Activated naive CD4-positive, alpha-beta T cell treated with anti-CD3 and anti-CD28 coated beads for 36 hours (primary cell): ENCODE measurements at regions not wholly inside any gene's neighbourhood (a gene's known extent, or its start where the extent isn't known, plus 50 kb on each side); places are given as distances from the start of the nearest gene placed in this dataset.

Experiments used
- CTCF ChIA-PET: fragments of 350-600 bp; sonication (Branson Sonifier 250); formaldehyde crosslinking; loops from one replicate; lab custom pipeline; 2021; ENCODE audit warnings: antibody characterized with exemption; lab: Charles Lee
- DNase-seq: peaks from one replicate; pipeline ENCODE4 v3.0.0-alpha.2; 2020
- H3K27ac Mint-ChIP-seq: one replicate; pipeline ENCODE4 v1.8.0; 2021; ENCODE audit warnings: mild to moderate bottlenecking, mixed read lengths
- H3K27me3 Mint-ChIP-seq: one replicate; pipeline ENCODE4 v1.8.0; 2021; ENCODE audit warnings: low read depth, mixed read lengths
- H3K36me3 Mint-ChIP-seq: one replicate; pipeline ENCODE4 v1.8.0; 2021; ENCODE audit warnings: low read depth, mixed read lengths
- H3K4me1 Mint-ChIP-seq: one replicate; pipeline ENCODE4 v1.8.0; 2021; ENCODE audit warnings: low read depth, mixed read lengths
- H3K4me3 Mint-ChIP-seq: one replicate; pipeline ENCODE4 v1.8.0; 2021; ENCODE audit warnings: mild to moderate bottlenecking, moderate library complexity, mixed read lengths
- H3K9me3 Mint-ChIP-seq: one replicate; pipeline ENCODE4 v1.8.0; 2021; ENCODE audit warnings: mixed read lengths
- intact Hi-C: fragments of 100-400 bp; cut with micrococcal nuclease; formaldehyde crosslinking; loops from one replicate; pipeline ENCODE4 v1.15.1; 2023

DNA sequence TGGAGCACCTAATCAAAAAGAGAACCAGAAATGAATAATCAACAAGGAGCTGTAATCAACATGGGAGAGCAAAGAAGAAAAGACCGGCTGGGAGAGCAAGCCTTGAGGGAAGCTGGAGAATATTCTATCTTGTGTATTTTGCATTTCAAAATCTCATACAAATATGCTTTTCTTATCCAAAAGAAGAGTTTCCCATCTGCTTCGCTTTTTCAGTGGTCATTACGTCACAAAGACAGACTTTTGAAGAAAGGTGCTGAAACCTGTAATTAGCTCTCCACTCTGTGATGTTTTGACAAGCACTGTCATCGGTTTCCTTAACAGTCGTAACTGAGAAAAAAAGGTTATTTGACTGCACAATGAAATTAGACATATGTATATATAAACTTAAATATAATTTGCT, 139.1 kb upstream of the TACR1 start:
- Mint-ChIP-seq H3K27me3 (no peaks in the 10 kb centered on the region), H3K27ac (no peak overlapping the region), H3K4me3 (no peak overlapping the region), H3K36me3 (no peaks in the 10 kb centered on the region), H3K4me1 (no peaks in the 10 kb centered on the region), H3K9me3 (no peaks in the 10 kb centered on the region)
- intact Hi-C loops = no loop called here
- no peak for DNase-seq
- CTCF ChIA-PET = no interaction called here

DNA sequence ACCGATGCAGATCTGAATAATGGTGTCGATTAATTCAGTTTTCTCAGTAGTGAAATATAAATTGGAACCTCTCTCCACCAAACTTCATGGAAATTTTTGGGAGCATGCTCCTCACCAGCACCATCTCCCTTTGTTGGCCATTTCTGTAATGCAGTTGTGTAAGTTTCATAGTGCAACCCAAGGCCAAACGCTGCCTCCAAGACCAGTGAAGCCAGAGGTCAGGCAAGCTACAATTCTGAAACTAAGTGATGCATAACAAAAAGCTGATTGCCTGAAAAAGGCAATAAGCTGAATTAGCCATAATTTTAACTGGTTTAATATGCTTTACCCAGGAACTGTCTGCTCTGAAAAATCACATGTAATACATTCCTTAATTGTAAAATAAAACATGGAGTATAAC, 138.3 kb upstream of the TACR1 start:
- H3K36me3 Mint-ChIP-seq = no peaks in the 10 kb centered on the region
- H3K4me1 Mint-ChIP-seq = no peaks in the 10 kb centered on the region
- H3K27me3 Mint-ChIP-seq = no peaks in the 10 kb centered on the region
- H3K4me3 Mint-ChIP-seq = no peak overlapping the region
- no peaks in the 10 kb centered on the region for H3K9me3 Mint-ChIP-seq
- no peak for DNase-seq
- no peak overlapping the region for H3K27ac Mint-ChIP-seq
- intact Hi-C loops = no loop called here
- CTCF ChIA-PET = interaction anchor here (1.0 kb wide), 1 partner anchor 263 kb away, joined by 3 read pairs; no protein-coding TSS in a partner anchor

DNA sequence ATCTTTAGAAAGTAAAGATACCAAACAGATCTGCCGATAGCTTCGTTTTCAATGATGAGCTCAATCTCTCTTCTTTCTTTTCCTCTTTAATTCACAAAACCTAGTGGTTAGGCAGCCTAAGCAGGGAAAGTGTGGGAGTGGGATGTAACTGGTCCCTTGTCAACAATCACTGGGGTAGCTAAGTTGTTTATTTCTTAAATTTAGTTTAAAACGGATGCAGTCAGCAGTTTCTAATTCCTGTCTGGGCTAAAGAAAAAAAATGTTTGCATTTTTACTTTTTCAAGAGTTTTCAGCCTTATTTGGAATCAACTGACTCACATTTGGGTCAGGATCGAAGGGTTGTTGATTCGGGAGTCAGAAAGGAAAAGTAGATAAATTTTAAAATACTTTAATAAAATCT, 137.7 kb upstream of the TACR1 start:
- CTCF ChIA-PET = interaction anchor here (1.0 kb wide), 1 partner anchor 263 kb away, joined by 3 read pairs; no protein-coding TSS in a partner anchor

DNA sequence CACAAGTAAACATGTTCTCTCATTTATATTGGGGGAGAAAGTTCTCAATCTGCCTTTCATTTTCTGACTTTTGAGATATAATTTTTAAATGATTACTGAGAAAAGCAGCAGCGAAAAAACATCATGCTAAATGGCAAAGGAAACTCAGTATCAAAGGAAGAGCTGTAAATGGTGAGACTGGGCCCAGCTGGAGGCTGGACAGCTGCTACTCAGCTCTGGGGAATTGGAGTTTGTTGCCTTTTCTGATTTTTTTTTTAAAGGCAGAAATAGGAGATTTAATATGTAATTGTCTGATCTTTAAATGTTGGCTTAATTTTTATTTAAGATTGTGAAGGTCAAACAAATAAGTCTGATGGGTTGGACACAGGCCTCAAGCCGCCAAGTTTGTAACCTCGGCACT, 137.1 kb upstream of the TACR1 start:
- H3K36me3 Mint-ChIP-seq = no peaks in the 10 kb centered on the region
- H3K9me3 Mint-ChIP-seq = no peaks in the 10 kb centered on the region
- H3K27ac Mint-ChIP-seq = no peak overlapping the region
- no peaks in the 10 kb centered on the region for H3K4me1 Mint-ChIP-seq
- no peak overlapping the region for H3K4me3 Mint-ChIP-seq
- intact Hi-C loops = no loop called here
- DNase-seq = no peak
- no peaks in the 10 kb centered on the region for H3K27me3 Mint-ChIP-seq
- CTCF ChIA-PET = no interaction called here

More for the DNA sequence above, 137.7 kb upstream of the TACR1 start:
- no peaks in the 10 kb centered on the region for H3K9me3 Mint-ChIP-seq
- no peak overlapping the region for H3K4me3 Mint-ChIP-seq
- no peaks in the 10 kb centered on the region for H3K36me3 Mint-ChIP-seq
- H3K27me3 Mint-ChIP-seq = no peaks in the 10 kb centered on the region
- H3K27ac Mint-ChIP-seq = no peak overlapping the region
- no peaks in the 10 kb centered on the region for H3K4me1 Mint-ChIP-seq
- intact Hi-C loops = no loop called here
- no peak for DNase-seq

DNA sequence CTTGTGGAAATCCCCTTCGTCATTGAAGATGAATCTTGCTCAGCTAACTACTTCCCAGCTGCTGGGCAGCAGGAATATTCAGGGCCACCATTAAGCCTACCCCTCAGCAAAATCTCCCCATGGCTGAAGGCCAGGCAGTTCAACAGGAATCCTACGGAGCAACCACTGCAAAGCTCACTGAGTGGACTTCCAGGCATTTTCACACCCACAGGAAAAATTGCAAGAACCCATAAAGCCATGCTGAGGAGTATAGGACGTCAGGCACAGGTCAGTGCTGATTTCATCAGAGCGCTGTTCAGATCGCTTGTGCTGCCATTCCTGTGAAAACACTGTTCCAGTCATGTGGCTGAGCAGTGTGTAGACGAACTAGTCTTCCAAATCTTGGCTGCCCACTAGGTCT, 134.8 kb upstream of the TACR1 start:
- intact Hi-C loops = no loop called here
- no peak overlapping the region for H3K4me3 Mint-ChIP-seq

DNA sequence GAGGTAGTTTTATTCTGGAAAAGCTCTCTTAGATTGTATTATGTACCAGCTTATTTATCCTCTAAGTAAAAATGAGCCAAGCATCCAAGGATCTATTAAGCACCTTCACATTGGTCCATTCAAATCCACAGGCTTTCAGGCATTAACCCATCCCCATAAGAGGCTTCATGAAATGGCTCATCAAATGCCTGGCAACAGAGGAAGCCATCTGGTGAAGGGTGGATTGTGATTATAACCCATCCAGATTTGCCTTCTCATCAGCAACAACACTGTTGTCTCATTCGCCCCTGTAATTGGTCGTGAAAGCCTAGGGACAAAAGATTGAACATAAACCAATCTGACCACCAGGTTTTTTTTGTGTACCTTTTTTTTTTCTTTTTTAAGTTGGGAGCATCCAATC, 134.3 kb upstream of the TACR1 start:
- Mint-ChIP-seq H3K4me3 (no peak overlapping the region), H3K9me3 (peaks cover 2% of the 10 kb centered on the region), H3K27ac (no peak overlapping the region), H3K36me3 (no peaks in the 10 kb centered on the region), H3K4me1 (no peaks in the 10 kb centered on the region), H3K27me3 (no peaks in the 10 kb centered on the region)
- CTCF ChIA-PET = no interaction called here
- intact Hi-C loops = no loop called here
- DNase-seq = no peak

More for the DNA sequence above, 134.8 kb upstream of the TACR1 start:
- no peaks in the 10 kb centered on the region for H3K27me3 Mint-ChIP-seq
- H3K27ac Mint-ChIP-seq = no peak overlapping the region
- no peak for DNase-seq
- no peaks in the 10 kb centered on the region for H3K4me1 Mint-ChIP-seq
- CTCF ChIA-PET = interaction anchor here (0.6 kb wide), 1 partner anchor 1265 kb away, joined by 5 read pairs; no protein-coding TSS in a partner anchor
- H3K9me3 Mint-ChIP-seq = peaks cover 2% of the 10 kb centered on the region
- no peaks in the 10 kb centered on the region for H3K36me3 Mint-ChIP-seq

DNA sequence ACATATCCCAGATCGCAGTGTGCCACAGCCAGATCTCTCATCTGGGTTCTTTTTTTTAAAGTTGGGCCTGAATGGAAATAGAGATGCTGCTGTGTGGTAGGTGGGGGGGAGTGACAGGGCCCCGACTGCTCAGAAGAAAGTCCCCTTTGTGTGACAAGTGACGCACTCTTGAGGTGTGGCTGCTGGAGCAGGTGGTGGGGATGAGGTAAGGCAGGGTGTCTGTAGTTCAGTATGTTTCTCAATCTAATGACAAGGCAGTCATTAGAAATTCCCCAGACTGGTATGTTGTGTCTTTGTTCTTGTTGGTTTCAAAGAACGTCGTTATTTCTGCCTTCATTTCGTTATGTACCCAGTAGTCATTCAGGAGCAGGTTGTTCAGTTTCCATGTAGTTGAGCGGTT, 128.8 kb upstream of the TACR1 start:
- no peak overlapping the region for H3K4me3 Mint-ChIP-seq
- intact Hi-C loops = no loop called here
- CTCF ChIA-PET = no interaction called here
- peaks cover 2% of the 10 kb centered on the region for H3K4me1 Mint-ChIP-seq
- no peaks in the 10 kb centered on the region for H3K27me3 Mint-ChIP-seq
- H3K27ac Mint-ChIP-seq = no peak overlapping the region
- H3K36me3 Mint-ChIP-seq = peaks cover 3% of the 10 kb centered on the region
- H3K9me3 Mint-ChIP-seq = peaks cover 2% of the 10 kb centered on the region
- no peak for DNase-seq

DNA sequence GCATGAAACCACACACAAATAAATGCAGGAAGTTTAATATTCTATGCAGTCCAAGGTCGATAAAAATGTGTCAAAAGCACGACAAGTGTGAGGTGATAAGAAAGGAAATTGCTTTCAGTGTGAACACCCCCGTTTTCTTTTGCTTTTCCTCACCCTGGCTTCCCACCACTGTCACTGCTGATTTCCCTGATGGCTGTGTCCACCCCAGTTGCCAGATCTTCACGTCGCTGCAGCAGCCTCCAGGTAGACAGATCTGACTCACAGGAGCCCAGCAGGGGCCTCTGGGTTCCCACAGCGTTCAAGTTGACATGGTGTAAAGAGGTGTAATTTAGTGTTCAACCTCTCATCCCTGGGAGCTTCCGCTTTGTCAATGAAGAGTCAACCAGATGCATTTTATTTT, 128.0 kb upstream of the TACR1 start:
- peaks cover 2% of the 10 kb centered on the region for H3K9me3 Mint-ChIP-seq
- intact Hi-C loops = no loop called here
- no peaks in the 10 kb centered on the region for H3K27me3 Mint-ChIP-seq
- DNase-seq = no peak
- no peak overlapping the region for H3K27ac Mint-ChIP-seq
- CTCF ChIA-PET = no interaction called here
- H3K4me1 Mint-ChIP-seq = peaks cover 2% of the 10 kb centered on the region
- peaks cover 3% of the 10 kb centered on the region for H3K36me3 Mint-ChIP-seq
- H3K4me3 Mint-ChIP-seq = no peak overlapping the region

DNA sequence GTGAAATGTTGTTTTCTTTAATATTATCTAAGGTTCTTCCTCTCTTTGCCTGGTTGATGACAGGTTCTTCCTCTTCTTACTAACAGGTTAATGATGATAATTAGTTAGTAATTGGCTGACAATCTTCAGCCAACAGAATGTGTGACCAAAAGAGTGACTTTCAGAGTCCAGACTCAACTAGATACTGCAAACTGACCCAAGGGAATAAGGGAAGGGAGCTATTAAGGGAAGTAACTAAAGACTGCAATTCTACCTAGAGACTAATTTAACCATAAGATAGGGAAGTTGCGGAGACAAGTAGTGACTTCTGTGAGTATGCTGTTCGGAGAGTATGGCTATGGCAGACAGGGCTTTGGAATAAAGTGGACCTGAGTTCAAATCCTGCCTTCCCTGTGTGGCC, 127.3 kb upstream of the TACR1 start:
- DNase-seq = no peak

DNA sequence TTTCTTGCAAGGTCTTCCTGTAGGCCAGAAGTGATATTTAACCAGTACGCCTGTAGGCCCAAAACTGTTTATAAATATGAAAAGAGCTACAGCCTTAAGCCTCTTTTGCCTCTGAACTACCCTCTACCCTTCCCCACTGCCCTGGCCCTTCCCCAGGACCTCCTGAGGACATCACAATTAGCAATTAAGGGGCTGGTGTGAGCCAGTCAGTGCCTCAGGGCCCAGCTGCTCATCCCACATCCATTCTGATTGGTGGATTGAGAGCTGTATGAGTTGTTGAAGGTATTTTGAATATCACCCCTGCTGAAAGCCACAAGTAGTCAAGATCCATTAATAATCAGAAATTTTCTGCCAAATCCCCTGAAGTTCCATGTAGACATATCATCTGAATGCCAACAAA, 126.3 kb upstream of the TACR1 start:
- Mint-ChIP-seq H3K9me3 (peaks cover 2% of the 10 kb centered on the region), H3K4me1 (peaks cover 2% of the 10 kb centered on the region), H3K27me3 (no peaks in the 10 kb centered on the region), H3K4me3 (no peak overlapping the region), H3K36me3 (peaks cover 3% of the 10 kb centered on the region), H3K27ac (no peak overlapping the region)
- no peak for DNase-seq
- intact Hi-C loops = no loop called here
- CTCF ChIA-PET = no interaction called here

More for the DNA sequence above, 127.3 kb upstream of the TACR1 start:
- CTCF ChIA-PET = no interaction called here
- H3K4me3 Mint-ChIP-seq = no peak overlapping the region
- peaks cover 3% of the 10 kb centered on the region for H3K36me3 Mint-ChIP-seq
- H3K9me3 Mint-ChIP-seq = peaks cover 2% of the 10 kb centered on the region
- intact Hi-C loops = no loop called here
- H3K27ac Mint-ChIP-seq = no peak overlapping the region
- no peaks in the 10 kb centered on the region for H3K27me3 Mint-ChIP-seq
- peaks cover 2% of the 10 kb centered on the region for H3K4me1 Mint-ChIP-seq

DNA sequence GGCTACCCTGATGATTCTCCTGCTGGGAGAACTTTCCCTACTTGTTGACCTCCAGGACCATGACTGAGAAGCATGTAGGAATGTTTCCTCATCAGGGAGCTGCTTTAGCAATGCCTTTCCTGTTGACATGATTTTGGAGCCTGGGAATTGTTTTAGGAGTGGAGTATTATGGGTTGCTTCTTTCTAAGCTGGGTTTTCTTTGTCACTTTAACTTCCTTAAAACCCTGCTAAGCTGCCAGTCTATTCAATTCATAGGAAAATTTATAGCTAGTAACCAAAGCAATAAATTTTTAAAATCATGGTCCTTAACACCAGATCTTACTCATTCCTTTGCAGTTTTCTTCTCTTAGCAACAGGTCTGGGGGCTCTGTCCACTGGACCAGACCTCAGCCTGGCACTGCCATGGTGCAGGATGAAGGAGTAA, 125.6 kb upstream of the TACR1 start:
- Mint-ChIP-seq H3K4me1 (peaks cover 2% of the 10 kb centered on the region), H3K9me3 (no peaks in the 10 kb centered on the region), H3K4me3 (no peak overlapping the region), H3K27ac (no peak overlapping the region), H3K36me3 (peaks cover 3% of the 10 kb centered on the region), H3K27me3 (no peaks in the 10 kb centered on the region)
- CTCF ChIA-PET = no interaction called here
- intact Hi-C loops = no loop called here
- no peak for DNase-seq

DNA sequence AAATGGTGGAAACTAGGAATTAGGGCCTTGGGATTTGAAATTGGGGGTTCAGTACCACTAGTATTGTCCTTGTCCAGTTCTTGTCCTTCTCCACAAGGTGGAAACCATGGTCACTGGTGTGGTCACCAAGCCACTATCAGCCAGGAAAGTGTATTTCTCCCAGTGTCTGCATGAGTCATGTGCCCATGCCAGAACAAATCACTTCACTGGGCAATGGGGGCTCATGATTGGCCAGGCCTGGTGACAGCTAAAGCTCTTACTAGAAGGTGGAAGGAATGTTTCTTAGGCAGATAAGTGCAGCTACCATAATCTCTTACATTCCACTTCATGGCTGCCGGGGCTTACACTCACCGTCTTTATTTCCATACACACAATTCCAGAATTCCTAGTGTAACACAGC, 124.8 kb upstream of the TACR1 start:
- Mint-ChIP-seq H3K27me3 (no peaks in the 10 kb centered on the region), H3K36me3 (peaks cover 3% of the 10 kb centered on the region), H3K27ac (no peak overlapping the region), H3K4me1 (peaks cover 2% of the 10 kb centered on the region), H3K9me3 (no peaks in the 10 kb centered on the region), H3K4me3 (no peak overlapping the region)
- no peak for DNase-seq
- CTCF ChIA-PET = interaction anchor here (0.6 kb wide), 1 partner anchor 290 kb away, joined by 4 read pairs; no protein-coding TSS in a partner anchor
- intact Hi-C loops = no loop called here

DNA sequence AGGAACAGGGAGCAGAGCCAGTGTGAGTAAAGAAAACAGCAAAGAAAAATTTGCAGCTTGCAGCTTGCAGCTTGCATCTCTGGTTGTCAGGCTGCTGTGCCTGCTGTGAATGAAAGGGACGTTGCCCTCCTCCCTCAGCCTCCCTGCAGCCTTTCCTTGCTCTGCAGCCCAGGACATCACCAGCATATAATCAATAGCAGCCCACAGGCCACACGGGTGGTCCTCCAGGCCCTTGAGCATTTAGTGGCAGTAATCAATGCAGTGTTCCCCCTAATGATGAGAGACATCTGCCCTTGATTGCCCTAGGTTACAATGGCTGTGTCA, 122.2 kb upstream of the TACR1 start:
- Mint-ChIP-seq H3K9me3 (no peaks in the 10 kb centered on the region), H3K27me3 (no peaks in the 10 kb centered on the region), H3K27ac (no peak overlapping the region), H3K36me3 (no peaks in the 10 kb centered on the region), H3K4me3 (no peak overlapping the region), H3K4me1 (peaks cover under 1% of the 10 kb centered on the region)
- no peak for DNase-seq
- intact Hi-C loops = no loop called here
- CTCF ChIA-PET = no interaction called here
